ENCODE measurements at regions not wholly inside any gene's neighbourhood (a gene's known extent, or its start where the extent isn't known, plus 50 kb on each side); places are given as distances from the start of the nearest gene placed in this dataset.

DNA sequence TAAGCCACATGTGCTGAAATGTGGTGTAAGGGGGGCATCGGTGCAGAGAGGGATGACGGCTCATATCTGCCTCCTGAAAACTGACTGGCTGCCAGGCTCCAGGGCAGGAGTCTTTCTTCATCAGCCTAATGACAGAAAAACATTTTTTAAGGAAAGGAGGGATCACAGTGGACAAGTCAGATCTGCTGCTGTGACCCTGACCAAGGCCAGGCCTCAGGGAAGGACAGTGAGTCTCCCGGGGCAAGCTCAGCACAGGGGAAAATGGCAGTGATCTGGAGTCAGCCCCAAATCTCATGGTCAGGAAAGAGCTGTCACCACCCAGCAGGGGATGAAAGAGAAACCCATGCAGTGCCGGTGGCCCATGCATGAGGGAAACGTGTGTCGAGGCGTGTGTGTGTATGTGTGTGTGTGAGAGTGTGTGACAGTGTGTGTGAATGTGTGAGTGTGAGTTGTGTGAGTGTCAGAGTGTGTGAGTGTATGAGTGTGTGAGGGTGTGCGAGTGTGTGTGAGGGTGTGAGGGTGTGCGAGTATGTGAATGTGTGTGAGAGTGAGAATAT is 134.5 kb downstream of the INHBB start:
- intact Hi-C loops (cut with DNase I; ENCODE audit: low total_unique reads), result no loop called here
- Histone ChIP-seq H3K9me3 (no peaks in the 10 kb centered on the region), H3K36me3 (no peaks in the 10 kb centered on the region), H3K27ac (no peak overlapping the region), H3K27me3 (no peaks in the 10 kb centered on the region), H3K4me1 (no peaks in the 10 kb centered on the region), H3K4me3 (no peak overlapping the region)
- DNase-seq (ENCODE audit: low spot score in 2 of 2), result no peak
- TF ChIP-seq POLR2A (IDR thresholded peaks at IDR 0.05), result no peak
- TF ChIP-seq POLR2AphosphoS5 (IDR thresholded peaks at IDR 0.05), result no peak
- TF ChIP-seq, protein P1, sequence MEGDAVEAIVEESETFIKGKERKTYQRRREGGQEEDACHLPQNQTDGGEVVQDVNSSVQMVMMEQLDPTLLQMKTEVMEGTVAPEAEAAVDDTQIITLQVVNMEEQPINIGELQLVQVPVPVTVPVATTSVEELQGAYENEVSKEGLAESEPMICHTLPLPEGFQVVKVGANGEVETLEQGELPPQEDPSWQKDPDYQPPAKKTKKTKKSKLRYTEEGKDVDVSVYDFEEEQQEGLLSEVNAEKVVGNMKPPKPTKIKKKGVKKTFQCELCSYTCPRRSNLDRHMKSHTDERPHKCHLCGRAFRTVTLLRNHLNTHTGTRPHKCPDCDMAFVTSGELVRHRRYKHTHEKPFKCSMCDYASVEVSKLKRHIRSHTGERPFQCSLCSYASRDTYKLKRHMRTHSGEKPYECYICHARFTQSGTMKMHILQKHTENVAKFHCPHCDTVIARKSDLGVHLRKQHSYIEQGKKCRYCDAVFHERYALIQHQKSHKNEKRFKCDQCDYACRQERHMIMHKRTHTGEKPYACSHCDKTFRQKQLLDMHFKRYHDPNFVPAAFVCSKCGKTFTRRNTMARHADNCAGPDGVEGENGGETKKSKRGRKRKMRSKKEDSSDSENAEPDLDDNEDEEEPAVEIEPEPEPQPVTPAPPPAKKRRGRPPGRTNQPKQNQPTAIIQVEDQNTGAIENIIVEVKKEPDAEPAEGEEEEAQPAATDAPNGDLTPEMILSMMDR (IDR thresholded peaks at IDR 0.05), result no peak

DNA sequence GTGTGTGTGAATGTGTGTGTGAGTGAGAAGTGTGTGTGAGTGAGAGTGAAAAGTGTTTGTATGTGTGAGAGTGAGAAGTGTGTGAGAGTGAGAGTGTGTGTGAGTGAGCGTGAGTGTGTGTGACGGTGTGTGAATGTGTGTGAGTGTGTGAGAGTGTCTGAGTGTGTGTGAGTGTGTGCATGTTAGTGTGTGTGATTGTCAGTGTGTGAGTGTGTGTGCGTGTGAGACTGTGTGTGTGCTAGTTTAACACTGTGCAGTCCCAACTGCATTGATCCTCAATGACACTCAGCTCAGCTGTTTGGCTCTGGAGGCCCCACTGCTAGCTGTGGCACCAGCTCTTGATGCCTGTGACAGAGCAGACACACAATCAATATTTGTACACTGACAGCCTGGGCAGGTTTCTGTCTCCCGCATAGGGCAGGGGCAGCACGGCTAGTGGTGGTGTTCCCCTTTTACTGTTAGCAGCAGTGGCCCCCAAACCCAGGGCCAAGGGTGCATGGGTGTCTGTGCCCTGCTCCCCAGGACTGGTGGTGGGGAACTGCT is 135.0 kb downstream of the INHBB start:
- H3K27ac ChIP-seq, result peak overlapping the region in 1 of 2 donors; percentile 43
- no peaks in the 10 kb centered on the region for H3K9me3 ChIP-seq
- intact Hi-C loops (cut with DNase I; ENCODE audit: low total_unique reads), result no loop called here
- no peaks in the 10 kb centered on the region for H3K27me3 ChIP-seq
- TF ChIP-seq POLR2AphosphoS5 (IDR thresholded peaks at IDR 0.05) (no peak), POLR2A (IDR thresholded peaks at IDR 0.05) (no peak)
- TF ChIP-seq, protein P1 (IDR thresholded peaks at IDR 0.05), result no peak
- H3K36me3 ChIP-seq, result no peaks in the 10 kb centered on the region
- H3K4me1 ChIP-seq, result no peaks in the 10 kb centered on the region
- no peak overlapping the region for H3K4me3 ChIP-seq
- peak in 1 of 2 donors; percentile 56 for DNase-seq (ENCODE audit: low spot score in 2 of 2)

DNA sequence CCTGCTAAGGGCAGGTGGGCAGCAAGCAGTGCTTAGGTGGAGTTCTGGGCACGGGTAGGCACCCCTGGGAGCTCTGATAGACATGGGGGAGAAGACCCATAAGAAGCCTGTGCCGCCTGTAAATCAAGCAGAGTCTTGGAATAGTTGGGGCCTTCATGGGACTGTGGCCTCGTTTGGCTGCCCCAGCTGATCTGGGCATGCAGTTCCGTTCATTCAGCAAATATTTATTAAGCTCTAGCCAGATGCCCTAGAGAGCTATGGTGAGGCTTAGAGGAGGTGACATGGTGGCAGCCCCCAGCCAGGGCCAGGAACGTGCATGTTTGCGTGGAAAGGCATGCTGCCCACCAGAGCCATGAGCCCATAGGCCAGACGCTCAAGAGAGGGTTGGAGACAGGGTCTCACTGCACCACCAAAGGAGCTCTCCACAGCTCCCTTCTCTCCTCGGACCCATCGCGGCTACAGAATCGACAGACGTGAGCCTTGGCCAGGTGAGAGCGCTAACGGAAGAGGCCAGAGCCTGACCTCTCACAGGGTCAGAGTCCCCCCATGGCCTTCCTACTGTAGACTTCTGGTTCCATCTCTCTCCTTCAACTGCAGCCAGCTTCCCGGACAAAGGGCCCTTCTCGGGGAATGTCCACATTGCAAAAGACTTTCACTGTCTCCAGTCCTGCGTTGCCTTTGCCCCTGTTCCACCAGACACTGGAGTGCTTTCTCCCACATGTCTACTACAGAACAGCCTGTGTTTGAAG is 135.7 kb downstream of the INHBB start:
- no peak for TF ChIP-seq POLR2AphosphoS5 (IDR thresholded peaks at IDR 0.05)
- TF ChIP-seq POLR2A (IDR thresholded peaks at IDR 0.05), result no peak
- TF ChIP-seq, protein P1 (IDR thresholded peaks at IDR 0.05), result no peak

DNA sequence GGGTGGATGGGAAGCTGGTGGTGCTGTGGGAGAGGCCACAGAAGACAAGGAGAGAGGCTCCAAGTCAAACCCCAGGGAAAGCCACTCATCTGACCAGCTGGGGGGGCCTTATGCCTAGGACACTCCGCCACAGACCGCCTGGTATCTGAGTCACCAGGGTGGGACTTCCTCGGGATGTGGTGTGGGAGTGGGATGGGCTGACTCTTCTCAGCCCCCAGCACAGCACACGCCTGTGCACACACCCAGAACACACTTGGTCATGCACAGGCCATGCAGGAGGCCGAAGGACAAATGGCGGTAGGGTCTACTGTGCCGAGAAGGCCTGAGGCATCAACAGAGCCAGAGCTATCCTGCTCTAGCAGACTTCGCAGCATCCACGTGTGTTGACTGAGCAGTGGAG is 136.4 kb downstream of the INHBB start:
- Histone ChIP-seq H3K9me3 (no peaks in the 10 kb centered on the region), H3K27ac (no peak overlapping the region), H3K27me3 (no peaks in the 10 kb centered on the region), H3K36me3 (no peaks in the 10 kb centered on the region), H3K4me3 (no peak overlapping the region), H3K4me1 (no peaks in the 10 kb centered on the region)
- intact Hi-C loops (cut with DNase I; ENCODE audit: low total_unique reads), result no loop called here
- DNase-seq (ENCODE audit: low spot score in 2 of 2), result no peak
- TF ChIP-seq, protein P1 (IDR thresholded peaks at IDR 0.05), result no peak
- no peak for TF ChIP-seq POLR2AphosphoS5 (IDR thresholded peaks at IDR 0.05)
- no peak for TF ChIP-seq POLR2A (IDR thresholded peaks at IDR 0.05)

More for the DNA sequence above, 135.7 kb downstream of the INHBB start:
- H3K4me3 ChIP-seq, result no peak overlapping the region
- peak in 1 of 2 donors; percentile 46 for DNase-seq (ENCODE audit: low spot score in 2 of 2)
- H3K27me3 ChIP-seq, result no peaks in the 10 kb centered on the region
- no peaks in the 10 kb centered on the region for H3K36me3 ChIP-seq
- H3K27ac ChIP-seq, result peak overlapping the region in 1 of 2 donors; percentile 43
- no peaks in the 10 kb centered on the region for H3K9me3 ChIP-seq
- intact Hi-C loops (cut with DNase I; ENCODE audit: low total_unique reads), result no loop called here
- H3K4me1 ChIP-seq, result no peaks in the 10 kb centered on the region

DNA sequence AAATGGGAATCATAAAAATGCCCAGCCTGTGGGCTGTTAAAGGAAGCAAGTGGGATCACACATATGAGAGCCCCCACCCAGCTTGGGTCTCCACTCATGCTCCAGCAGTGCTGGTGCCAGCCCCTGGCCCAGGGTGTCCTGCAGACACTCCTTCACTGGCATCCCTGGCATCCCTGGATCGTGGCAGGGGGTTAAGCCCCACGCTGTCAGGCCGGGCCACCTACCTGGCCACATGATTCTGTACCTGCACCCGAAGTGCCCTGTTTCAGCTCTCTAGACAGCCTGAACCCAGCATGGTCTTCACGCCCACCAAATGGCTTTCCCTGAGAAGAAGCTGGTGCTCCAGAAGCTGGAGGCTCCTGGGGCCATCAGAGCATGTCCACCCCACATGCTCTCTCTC is 137.4 kb downstream of the INHBB start:
- TF ChIP-seq, protein P1 (IDR thresholded peaks at IDR 0.05), result no peak
- no peak for TF ChIP-seq POLR2AphosphoS5 (IDR thresholded peaks at IDR 0.05)
- no peak for TF ChIP-seq POLR2A (IDR thresholded peaks at IDR 0.05)
- H3K36me3 ChIP-seq, result no peaks in the 10 kb centered on the region
- DNase-seq (ENCODE audit: low spot score in 2 of 2), result no peak
- no peaks in the 10 kb centered on the region for H3K27me3 ChIP-seq
- no peak overlapping the region for H3K4me3 ChIP-seq
- no peak overlapping the region for H3K27ac ChIP-seq
- no peaks in the 10 kb centered on the region for H3K9me3 ChIP-seq
- intact Hi-C loops (cut with DNase I; ENCODE audit: low total_unique reads), result no loop called here
- no peaks in the 10 kb centered on the region for H3K4me1 ChIP-seq
